ENCODE measurements at regions not wholly inside any gene's neighbourhood (a gene's known extent, or its start where the extent isn't known, plus 50 kb on each side); places are given as distances from the start of the nearest gene placed in this dataset.

GRCh38 chr7:34247468-34247867, 342.1 kb downstream of the BMPER start:
- TF ChIP-seq CTCF (IDR thresholded peaks at IDR 0.05; ENCODE audit: low read depth, low read length) (no peak), EZH2phosphoT487 (IDR thresholded peaks at IDR 0.05; ENCODE audit: low read depth) (no peak)
